ENCODE measurements at regions not wholly inside any gene's neighbourhood (a gene's known extent, or its start where the extent isn't known, plus 50 kb on each side); places are given as distances from the start of the nearest gene placed in this dataset.
"Not testable (repeated sequence)": the region's sequence is repeated elsewhere in the genome, so short reads cannot be mapped to it uniquely, and the experiment has no call there.

GRCh38 chr7:53475776-53476175 is 440.3 kb downstream of the POM121L12 start:
- TF ChIP-seq EP300 (IDR thresholded peaks at IDR 0.05) (no peak), POLR2AphosphoS5 (IDR thresholded peaks at IDR 0.05) (no peak), POLR2A (IDR thresholded peaks at IDR 0.05) (no peak), CTCF (IDR thresholded peaks at IDR 0.05) (no peak)
- Histone ChIP-seq H3K27ac (no peak overlapping the region), H3K4me3 (no peak overlapping the region), H3K27me3 (no peaks in the 10 kb centered on the region), H3K9me3 (peaks cover 0 to 7% (median 0%) of the 10 kb centered on the region in 4 donors), H3K36me3 (no peaks in the 10 kb centered on the region), H3K4me1 (no peaks in the 10 kb centered on the region)
- intact Hi-C loops (cut with DNase I; ENCODE audit: low total_unique reads): no loop called here
- DNase-seq: no peak

GRCh38 chr7:53476566-53476965 is 441.1 kb downstream of the POM121L12 start:
- Histone ChIP-seq H3K4me3 (no peak overlapping the region), H3K27ac (no peak overlapping the region), H3K4me1 (no peaks in the 10 kb centered on the region), H3K36me3 (no peaks in the 10 kb centered on the region), H3K27me3 (no peaks in the 10 kb centered on the region), H3K9me3 (peaks cover 0 to 7% (median 0%) of the 10 kb centered on the region in 4 donors)
- intact Hi-C loops (cut with DNase I; ENCODE audit: low total_unique reads): no loop called here
- TF ChIP-seq POLR2AphosphoS5 (IDR thresholded peaks at IDR 0.05) (no peak), POLR2A (IDR thresholded peaks at IDR 0.05) (no peak), CTCF (IDR thresholded peaks at IDR 0.05) (no peak), EP300 (IDR thresholded peaks at IDR 0.05) (no peak)
- DNase-seq: no peak
- WGBS, 5 donors: 76 to 89% (median 85%) methylated on average over 3 of the region's 3 CpGs

- TF ChIP-seq POLR2A (IDR thresholded peaks at IDR 0.05): no peak
- no peak for TF ChIP-seq POLR2AphosphoS5 (IDR thresholded peaks at IDR 0.05)
- TF ChIP-seq CTCF (IDR thresholded peaks at IDR 0.05): no peak
- no peak for TF ChIP-seq EP300 (IDR thresholded peaks at IDR 0.05)
- H3K36me3 ChIP-seq: no peaks in the 10 kb centered on the region
- no peaks in the 10 kb centered on the region for H3K9me3 ChIP-seq
- no peaks in the 10 kb centered on the region for H3K4me1 ChIP-seq
- no peak for DNase-seq
- no peak overlapping the region for H3K27ac ChIP-seq
- 71 to 85% (median 80%) methylated on average over 6 of the region's 6 CpGs for WGBS, 5 donors
- intact Hi-C loops (cut with DNase I; ENCODE audit: low total_unique reads): no loop called here
- no peak overlapping the region for H3K4me3 ChIP-seq
- H3K27me3 ChIP-seq: no peaks in the 10 kb centered on the region
Observed at GRCh38 chr7:53485354-53485753, 449.9 kb downstream of the POM121L12 start.

- no peaks in the 10 kb centered on the region for H3K36me3 ChIP-seq
- WGBS, 5 donors: 92 to 98% (median 94%) methylated on average over 6 of the region's 6 CpGs
- no peak for DNase-seq
- H3K27ac ChIP-seq: no peak overlapping the region
- intact Hi-C loops (cut with DNase I; ENCODE audit: low total_unique reads): no loop called here
- H3K4me3 ChIP-seq: no peak overlapping the region
- H3K4me1 ChIP-seq: no peaks in the 10 kb centered on the region
- TF ChIP-seq EP300 (IDR thresholded peaks at IDR 0.05) (no peak), POLR2AphosphoS5 (IDR thresholded peaks at IDR 0.05) (no peak), CTCF (IDR thresholded peaks at IDR 0.05) (no peak), POLR2A (IDR thresholded peaks at IDR 0.05) (no peak)
- H3K9me3 ChIP-seq: peaks cover 0 to 15% (median 10%) of the 10 kb centered on the region in 4 donors
- H3K27me3 ChIP-seq: no peaks in the 10 kb centered on the region
Observed at GRCh38 chr7:53491051-53491450, 455.6 kb downstream of the POM121L12 start.

- H3K27me3 ChIP-seq; intact Hi-C loops (cut with DNase I; ENCODE audit: low total_unique reads); DNase-seq: not testable (repeated sequence)
Observed at GRCh38 chr7:53495181-53495580, 459.7 kb downstream of the POM121L12 start.

More at GRCh38 chr7:53495181-53495580, 459.7 kb downstream of the POM121L12 start:
- H3K36me3 ChIP-seq, H3K4me3 ChIP-seq, H3K4me1 ChIP-seq, H3K27ac ChIP-seq: not testable (repeated sequence)
- WGBS, 5 donors: 95 to 97% (median 96%) methylated on average over 12 to 20 of the region's 20 CpGs; no CpG with 5 or more reads in 1 of the 5 donors
- peaks cover 0 to 28% (median 10%) of the 10 kb centered on the region in 4 donors for H3K9me3 ChIP-seq

Data from stomach (tissue), 8 donors.